Muscle of arm (tissue), 1 donor: ENCODE measurements at regions not wholly inside any gene's neighbourhood (a gene's known extent, or its start where the extent isn't known, plus 50 kb on each side); places are given as distances from the start of the nearest gene placed in this dataset.

Experiments
- DNase-seq: peaks from one replicate; pipeline ENCODE4 v3.0.0-alpha.2; 2013

DNA sequence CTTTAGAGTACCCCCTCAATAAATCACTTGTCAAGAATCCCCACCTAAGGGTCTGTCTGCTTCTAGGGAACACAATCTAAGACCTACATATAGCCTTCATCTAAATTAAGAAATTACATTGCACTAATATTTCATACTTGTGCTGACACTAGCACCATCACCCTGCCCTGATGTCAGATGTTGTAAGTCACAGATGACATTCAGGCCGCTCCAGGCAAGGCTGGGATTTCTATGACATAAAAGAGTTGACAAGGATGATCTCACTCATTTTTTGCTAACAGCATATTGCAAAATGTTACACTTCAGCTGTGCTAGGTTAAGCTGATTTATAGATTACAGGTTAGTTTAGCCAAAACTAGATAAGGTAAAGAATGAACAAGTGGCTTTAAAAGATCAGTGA, 372.5 kb upstream of the GRIA1 start:
- DNase-seq, result no peak

DNA sequence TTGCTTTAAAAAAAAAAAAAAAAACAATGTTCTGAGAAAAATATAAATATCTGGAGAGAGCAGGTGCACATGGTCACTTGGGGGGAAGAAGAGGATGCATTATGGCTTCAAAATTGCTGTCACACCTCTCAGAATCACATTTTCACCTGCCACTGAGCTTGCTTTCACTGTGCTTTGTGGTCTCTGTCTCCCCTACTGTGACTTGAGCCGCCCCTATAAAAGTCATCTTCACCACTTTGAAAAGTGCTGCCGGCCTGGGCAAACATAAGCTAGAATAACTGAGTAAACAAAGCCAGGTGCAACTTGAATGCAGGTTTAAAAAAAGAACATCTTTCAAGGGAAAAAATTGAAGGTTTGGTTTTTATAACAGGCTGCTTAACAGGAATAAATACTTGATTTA, 368.1 kb upstream of the GRIA1 start:
- DNase-seq, result no peak

DNA sequence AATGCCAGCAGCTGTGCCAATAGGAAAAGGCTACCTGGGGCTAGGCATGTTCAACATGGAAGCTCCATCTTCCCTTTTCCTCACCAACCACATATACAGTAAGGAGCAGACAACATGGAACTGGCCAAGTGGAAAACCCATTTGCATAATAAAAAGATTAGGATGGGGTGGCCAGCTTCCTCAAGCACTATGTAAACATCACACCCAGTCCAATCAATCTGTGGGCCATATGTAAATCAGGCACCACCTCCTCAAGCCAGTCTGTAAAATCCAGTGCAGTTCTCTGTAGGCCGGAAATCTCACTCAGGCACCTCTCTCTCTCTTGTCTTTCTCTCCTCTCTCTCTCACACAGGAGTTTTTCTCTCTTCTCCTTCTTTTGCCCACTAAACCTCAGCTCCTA, 360.2 kb upstream of the GRIA1 start:
- no peak for DNase-seq

DNA sequence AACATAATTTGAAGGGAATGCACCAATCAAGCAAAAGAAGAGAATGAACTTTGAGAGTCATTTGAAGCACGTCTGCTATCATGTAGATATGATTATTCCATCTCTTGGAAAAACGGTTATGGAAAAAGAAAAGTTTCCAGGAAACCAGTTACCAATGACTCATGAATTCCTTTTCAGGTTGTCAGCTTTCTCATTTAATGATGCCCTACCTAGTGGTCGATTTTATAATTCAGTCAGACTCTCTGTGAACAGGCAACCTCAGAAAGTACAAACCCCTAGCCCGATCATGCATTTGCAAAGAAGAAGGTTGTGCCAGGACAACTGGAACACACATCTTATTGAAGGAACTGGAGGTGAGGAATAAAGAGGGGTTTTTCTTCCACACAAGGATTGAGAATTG, 355.1 kb upstream of the GRIA1 start:
- DNase-seq, result no peak

DNA sequence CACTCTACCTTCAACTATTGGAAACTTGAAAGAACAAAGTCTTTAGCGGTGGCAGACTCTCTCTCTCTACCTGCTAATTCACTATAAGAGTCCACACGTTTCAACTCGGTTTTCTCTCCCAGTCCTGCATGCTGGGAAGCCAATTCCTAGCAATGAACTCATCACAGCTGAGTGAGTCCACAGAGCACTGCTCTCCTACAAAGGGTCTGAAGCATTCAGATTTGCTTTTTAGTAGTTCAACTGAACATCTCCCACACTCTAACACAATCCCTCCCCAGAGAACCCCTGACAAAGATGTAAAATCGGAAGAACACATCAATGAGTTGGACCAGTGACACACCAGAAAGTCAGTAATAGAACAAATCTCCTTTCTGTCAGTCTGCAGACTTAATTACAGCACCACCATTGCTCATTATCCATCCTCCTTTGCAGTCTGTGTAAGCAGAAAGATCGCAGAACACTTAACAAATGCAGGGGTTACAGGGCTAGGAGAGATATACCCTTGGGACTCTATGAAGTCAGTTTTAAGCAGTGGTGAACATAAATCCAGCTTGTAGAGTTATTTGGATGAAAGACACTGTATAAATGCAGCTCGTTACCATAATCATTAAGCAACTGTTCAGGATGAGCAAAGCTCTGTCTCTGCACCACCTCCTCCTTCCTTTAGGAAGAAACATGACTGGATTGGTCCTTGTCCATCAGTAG, 353.4 kb upstream of the GRIA1 start:
- DNase-seq, result no peak

DNA sequence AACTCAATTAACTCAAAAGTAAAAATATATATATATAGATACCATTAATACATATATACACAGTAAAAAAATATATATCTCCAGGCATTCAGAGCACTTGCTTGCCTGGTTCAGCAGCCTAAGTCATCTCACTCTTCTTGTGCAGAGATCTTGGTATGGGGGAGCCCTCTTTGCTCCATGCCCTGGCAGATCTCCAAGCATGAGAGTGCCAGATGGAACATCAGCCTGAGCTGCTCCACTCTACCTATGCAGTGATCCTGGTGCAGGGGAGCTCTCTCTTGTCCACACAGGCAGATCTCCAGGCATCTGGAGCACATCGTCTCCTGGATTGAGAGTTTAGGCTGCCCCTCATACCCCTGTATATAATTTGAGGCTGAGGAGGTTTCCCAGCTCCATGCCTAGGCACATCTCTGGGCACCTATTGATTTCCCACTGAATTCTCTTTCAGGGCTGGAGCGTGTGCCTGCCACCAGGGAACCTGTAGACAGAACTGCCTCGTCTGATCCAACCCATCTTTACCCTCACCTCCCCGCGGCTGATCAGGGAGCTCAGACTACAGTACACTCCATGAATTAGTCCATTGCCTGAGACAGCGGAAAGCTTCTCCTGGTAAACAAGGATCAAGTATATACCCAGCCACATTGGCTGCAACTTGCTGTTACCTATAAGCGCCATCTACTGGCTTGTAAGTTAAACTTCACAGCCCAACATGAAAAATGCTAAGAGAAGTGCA, 342.4 kb upstream of the GRIA1 start:
- DNase-seq, result peak; percentile 17

DNA sequence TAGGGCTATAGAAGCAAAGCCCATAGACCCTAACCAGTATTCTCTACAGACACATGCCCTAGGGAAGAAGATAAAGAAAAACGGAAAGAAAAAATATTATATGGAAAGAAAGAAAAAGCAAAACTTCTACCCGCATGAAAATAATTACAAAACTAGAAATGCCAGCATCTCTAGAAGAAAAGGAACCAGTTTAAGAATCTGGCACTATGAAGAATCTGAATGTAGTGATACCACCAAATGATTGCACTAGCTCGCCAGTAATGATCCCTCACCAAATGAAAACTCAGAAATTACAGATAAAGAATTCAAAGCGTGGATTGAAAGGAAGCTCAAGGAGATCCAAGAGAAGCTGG, 341.9 kb upstream of the GRIA1 start:
- no peak for DNase-seq

DNA sequence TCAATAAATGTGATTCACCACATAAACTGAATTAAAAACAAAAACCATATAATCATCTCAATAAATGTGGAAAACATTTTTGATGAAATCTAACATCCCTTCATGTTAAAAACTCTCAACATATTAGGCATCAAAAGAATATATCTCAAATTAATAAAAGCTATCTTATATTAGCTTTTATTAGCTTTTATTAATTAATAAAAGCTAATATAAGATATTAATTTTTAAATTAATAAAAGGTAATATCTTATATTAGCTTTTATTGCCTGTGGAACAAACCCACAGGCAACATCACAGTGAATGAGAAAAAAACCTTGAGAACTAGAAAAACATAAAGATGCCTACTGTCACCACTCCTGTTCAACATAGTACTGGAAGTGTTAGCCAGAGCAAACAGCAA, 338.9 kb upstream of the GRIA1 start:
- no peak for DNase-seq

DNA sequence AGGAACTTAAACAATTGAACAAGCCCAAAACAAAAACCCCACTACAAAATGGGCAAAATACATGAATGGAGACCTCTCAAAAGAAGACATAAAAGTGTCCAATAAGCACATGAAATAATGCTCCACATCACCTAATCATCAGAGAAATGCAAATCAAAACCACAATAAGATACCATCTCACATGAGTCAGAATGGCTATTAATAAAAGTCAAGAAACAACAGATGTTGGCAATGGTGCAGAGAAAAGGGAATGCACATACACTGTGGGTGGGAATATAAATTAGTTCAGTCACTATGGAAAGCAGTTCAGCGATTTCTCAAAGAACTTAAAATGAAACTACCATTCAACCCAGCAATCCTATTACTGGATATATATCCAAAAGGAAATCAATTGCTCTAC, 337.4 kb upstream of the GRIA1 start:
- no peak for DNase-seq

DNA sequence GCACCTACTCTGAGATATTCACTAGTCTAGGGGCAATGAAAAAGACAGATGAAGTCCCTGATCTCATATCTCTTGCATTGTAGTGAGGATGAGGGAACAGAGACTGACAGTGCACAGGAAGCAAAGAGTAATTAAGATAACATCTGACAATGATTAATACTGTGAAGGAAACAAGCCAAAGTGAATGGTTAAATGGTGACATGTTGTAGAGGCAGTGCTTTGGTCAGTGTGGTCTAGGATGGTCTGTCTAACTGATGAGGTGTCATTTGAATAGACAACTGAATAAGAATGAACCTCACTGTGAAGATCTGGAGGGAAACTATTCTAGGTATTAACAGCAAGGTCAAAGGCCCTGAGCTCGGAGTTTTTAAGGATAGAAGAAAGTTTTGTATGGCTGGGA, 333.3 kb upstream of the GRIA1 start:
- no peak for DNase-seq

DNA sequence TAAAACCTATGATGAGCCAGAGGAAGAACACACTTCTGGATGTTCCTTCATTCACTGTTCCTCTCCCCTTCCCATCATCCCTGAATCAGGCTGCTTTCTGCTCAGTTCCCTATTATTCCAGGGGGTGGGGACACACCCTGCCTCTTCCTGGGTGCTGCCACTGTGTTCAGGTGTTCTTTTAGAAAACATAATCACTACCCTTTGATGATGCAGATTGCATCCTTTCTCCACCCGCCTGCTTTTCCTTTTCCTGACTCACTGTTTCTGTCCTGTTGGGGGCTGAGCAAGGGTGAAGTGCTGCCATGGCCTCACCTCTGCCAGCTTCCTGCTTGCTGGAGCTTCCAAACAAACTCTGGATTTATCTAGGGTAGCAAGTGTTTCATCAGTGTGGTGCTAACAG, 331.9 kb upstream of the GRIA1 start:
- no peak for DNase-seq

DNA sequence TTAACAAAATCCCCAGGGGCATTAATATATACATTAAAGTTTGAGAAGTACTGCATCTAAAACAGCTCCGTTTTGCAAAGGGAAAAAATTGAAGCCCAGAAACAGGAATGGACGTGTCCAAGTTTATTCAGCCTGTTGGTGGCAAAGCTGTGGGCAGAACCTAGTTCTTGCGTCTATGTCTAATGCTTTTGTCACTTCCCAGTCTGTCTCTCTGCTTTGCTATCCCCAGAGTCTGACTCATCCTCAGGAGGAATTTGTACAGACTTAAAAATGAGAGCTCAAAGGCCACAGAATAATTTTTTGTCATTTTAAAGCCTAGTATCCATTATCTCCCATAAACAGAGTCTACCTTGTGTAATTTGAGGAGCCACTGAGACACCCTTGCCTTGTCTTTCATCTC, 330.9 kb upstream of the GRIA1 start:
- no peak for DNase-seq

DNA sequence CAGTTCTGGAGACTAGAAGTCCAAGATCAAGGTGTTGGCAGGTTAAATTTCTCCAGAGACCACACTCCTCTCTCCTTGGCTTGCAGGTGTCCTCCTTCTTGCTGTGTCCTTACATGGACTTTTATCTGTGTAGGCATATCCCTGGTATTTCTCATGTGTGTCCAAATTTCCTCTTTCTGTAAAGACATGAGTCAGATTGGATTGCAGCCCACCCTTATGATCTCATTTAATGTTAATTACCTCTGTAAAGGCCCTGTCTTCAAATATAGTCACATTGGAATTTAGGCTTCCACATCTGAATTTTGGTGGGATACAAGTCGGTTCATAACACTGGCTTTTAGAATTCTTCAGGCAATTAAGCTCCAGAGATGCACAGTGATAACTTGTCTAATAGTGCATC, 322.2 kb upstream of the GRIA1 start:
- no peak for DNase-seq

DNA sequence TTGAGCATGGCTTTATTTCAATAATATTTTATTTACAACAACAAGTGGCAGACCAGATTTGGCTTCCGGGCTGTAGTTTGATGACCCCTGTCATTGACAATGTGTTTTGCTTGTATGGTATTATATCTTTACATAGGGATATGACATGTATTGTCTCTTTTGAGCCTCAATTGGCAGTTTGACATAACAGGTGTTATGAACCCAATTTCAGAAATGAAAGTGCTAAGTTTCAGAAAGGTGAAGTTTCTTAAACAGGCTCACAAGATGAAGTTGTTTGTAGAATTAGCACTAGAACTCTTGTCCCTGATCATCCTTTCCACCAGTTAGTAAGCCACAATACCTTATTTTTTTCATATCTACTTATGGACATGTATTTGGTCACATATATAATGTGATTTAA, 303.0 kb upstream of the GRIA1 start:
- DNase-seq, result no peak

DNA sequence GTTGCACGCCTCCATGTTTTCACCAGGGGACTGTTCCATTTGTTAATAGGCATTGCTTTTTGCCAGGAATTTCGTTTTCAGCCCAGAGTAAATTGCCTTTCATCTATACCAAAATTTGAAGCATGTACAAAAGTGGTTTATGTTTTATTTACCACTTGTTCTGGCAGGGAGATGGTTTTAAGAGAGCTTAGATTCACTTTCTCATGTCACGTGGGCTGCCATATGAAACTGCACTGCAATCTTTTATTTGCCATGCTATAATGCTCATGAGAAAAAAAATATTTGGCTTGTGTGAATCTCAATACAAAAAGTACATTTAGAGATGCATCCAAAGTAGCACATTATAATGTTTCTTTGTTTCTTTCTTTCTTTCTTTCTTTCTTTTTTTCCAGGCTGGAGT, 284.1 kb upstream of the GRIA1 start:
- DNase-seq, result no peak

DNA sequence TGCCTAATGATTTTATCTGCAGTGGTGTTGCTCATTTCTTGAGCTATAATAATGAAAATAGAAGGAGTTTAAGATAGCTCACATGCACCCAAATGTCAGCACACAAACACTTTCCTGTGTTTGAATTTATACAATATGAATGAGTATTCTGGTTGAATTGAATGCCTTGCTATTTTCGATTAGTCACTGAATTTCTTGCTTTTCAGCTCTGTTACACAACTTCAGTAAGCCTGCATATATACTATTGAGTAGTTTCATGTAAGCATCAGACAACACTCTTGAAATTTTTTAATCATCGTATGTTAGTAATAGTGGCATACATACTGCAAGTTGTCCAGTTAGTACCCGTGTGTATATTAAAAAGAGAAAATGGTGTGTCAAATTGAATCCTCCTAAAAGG, 281.5 kb upstream of the GRIA1 start:
- DNase-seq, result no peak

DNA sequence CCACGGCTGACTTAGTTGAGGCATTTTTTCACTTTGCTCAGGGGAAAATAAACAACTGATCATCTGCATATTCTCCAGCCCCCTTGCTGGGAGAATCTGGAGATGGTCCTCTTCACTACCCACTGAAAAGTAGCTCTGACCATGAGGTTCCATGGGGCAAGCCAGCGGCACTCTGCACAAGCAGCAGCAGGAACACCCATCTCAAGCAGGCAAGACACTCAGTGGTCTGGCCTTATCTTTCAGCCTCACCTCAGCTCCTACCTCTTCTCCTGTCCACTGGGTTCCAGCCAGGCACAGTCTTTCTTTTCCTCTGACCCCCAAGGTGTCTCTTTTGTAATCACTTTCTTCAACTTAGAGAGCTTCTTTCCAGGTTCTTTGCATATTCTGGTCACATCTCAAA, 280.8 kb upstream of the GRIA1 start:
- no peak for DNase-seq

DNA sequence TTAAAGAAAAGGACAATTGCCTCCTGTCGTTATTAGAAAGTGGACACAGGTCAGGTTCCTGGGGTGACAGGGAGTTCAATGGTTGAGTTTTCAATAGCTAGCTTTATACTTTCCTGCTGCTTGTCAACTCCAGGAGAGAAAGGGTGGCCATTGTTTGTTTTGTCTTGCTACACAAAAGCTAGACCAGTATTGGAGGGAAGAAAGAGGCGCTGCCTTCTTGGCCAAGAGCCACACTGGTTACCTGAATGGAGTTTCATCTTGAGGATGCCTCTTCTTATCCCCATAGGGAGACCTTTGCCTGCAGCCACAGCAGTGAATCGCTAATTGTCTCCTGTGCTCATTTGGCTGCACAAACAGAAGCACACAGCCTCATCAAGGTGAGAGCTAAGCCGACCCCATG, 279.4 kb upstream of the GRIA1 start:
- no peak for DNase-seq

DNA sequence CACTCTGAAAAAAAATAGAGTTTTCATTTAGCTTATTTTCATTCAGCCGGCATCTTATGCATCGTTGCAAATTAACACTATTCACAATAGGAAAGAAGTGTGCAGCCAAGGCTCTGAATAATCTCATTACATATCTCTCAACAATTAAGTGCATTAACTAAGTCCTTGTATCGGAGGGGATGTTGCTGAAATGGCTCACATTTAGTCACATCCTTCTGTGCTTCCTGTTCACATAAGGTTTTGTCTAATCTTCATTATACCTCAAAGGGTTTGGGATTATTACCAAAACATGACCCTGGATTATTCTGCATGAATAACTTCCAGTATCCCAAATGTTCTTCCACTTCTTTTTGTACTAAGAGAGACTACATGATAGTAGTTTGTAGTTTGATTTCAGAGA, 278.0 kb upstream of the GRIA1 start:
- DNase-seq, result no peak

DNA sequence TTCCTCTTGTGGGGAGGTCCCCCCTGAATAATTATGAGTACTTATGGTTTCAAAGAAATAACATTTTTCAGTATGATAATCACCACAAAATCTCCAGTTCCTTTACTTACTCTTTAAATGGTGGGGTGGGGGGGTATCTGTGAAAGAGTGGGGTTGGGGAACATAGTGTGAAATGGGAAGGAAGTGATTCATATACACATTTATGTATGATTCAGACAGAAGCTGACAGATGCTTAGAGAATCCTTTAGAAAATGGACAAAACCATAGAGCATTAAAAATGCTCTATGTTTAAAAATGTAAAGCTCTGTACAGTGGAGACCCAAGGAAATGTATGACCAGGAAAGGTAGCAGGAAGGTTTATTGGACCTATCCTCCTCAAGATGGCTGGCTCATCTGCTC, 267.5 kb upstream of the GRIA1 start:
- DNase-seq, result no peak

DNA sequence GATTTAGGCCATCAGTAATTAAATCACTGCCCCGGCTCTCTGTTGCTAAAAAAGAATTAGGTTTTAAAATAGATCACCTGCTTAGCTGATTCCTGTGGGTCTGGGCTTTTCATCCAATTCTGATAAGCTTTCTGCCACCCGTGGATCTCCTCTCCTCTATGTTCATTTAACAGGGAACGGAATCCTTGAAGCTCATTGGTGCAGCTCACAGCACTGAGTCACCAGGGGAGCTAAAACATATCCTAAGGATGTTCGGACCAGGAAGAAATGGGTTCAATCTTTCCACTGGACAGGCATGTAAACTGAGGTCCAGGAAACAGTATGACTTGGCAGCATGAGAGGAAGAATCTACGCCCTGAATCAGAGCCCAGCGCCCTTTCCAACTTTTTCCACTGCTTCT, 267.1 kb upstream of the GRIA1 start:
- DNase-seq, result no peak

DNA sequence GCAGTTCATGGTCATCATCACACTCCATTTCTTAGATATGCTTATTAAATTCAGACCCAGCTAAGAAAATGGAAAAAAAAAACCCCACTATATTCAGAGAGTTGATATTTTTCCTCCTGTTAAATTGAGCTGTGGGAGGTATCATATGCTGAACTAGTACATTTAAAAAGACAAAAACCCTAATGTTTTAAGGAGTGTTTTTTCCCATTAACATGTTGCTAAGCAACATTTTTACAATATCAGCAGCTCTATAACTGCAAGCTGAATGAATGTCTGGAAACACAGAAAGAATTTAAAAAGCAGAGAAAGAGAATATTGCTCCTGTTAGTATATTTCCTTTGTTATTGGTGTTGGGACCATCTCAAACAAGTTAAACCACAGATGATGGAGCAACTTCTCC, 265.8 kb upstream of the GRIA1 start:
- no peak for DNase-seq

DNA sequence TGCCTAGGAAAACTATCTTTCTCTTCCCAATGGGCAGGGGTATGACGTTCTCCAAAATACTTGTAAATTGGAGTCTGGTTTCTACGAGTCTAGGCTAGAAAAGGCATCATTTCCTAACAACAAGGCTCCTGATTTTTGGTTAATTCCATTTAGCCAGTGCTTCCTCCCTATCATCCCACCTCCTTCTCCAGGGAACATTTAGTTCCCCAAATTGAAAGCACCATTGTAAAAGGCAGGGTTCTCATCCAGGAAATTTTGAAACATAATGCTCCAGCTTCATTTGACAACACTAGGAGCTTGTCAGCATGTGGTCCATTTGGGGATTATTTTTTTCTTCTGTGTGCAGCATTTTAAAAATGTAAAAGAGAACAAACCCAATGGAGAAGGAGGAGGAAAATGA, 256.5 kb upstream of the GRIA1 start:
- no peak for DNase-seq

DNA sequence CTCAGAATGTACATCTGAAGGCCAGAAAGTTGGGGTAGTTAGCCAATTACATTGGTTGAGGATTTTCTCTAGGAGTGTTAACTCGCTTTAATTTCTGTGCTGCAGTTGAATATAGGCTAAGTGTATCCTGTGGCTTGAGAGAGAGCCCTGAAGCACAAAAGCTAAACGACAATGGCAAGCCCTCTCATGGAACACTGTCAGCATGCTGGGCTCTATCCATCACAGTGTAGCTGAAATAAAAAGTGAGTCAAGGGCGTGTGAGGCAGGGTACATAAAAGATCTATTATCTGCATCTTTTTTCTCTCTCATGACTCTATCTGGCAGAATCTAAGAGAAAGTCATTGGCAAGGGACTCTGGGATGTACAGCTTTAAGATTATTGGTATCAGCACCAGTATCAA, 254.2 kb upstream of the GRIA1 start:
- DNase-seq, result no peak
